B cell (primary cell): ENCODE measurements at regions not wholly inside any gene's neighbourhood (a gene's known extent, or its start where the extent isn't known, plus 50 kb on each side); places are given as distances from the start of the nearest gene placed in this dataset.

Experiments used
- ATAC-seq: fragments of 200-7000 bp; cut with Tn5 transposase; one replicate; pipeline ENCODE4 v1.10.0; 2021; ENCODE audit warnings: low read depth, mild to moderate bottlenecking, moderate number of reproducible peaks, moderate library complexity
- CTCF ChIA-PET: fragments of 350-600 bp; sonication (Branson Sonifier 250); formaldehyde crosslinking; loops from one replicate; lab custom pipeline; 2021; ENCODE audit warnings: antibody characterized with exemption, inconsistent platforms; lab: Charles Lee
- POLR2A ChIA-PET: fragments of 350-600 bp; sonication (Branson Sonifier 250); formaldehyde crosslinking; loops from one replicate; lab custom pipeline; 2021; ENCODE audit warnings: antibody characterized with exemption; lab: Charles Lee
- DNase-seq: peaks from one replicate; pipeline ENCODE4 v3.0.0; 2013
- H2AFZ ChIP-seq: 2 replicates; pipeline ENCODE4 v1.6.1; 2012; ENCODE audit warnings: mild to moderate bottlenecking, low read depth, low read length; ENCODE audit not compliant: insufficient read depth, poor library complexity, severe bottlenecking
- H3K27ac ChIP-seq, 2 donors: 1 replicate in 1 of 2; 2 replicates in 1 of 2; pipeline ENCODE4 v1.5.1; 2012 to 2013; ENCODE audit warnings: low read length in 2 of 2, mild to moderate bottlenecking in 2 of 2, moderate library complexity in 1 of 2
- H3K27me3 ChIP-seq, 4 experiments: fragments of 200-600 bp in 1 of 4; sonication (generic) in 1 of 4; replicated peaks in 1 of 4; 1 replicate in 2 of 4; 2 replicates in 2 of 4; pipeline versions ENCODE4 v1.6.1 to v1.7.0; 2013 to 2016; ENCODE audit warnings: low read length in 3 of 4, mild to moderate bottlenecking in 2 of 4, mixed read lengths in 1 of 4, moderate library complexity in 1 of 4; ENCODE audit not compliant: insufficient read depth in 4 of 4, control insufficient read depth in 3 of 4; ENCODE audit errors: control extremely low read depth in 1 of 4
- H3K36me3 ChIP-seq, 2 experiments: replicated peaks in 1 of 2; 1 replicate in 1 of 2; 2 replicates in 1 of 2; pipeline versions ENCODE4 v1.6.1 to v1.7.1; 2013; ENCODE audit warnings: low read length in 1 of 2; ENCODE audit not compliant: insufficient read depth in 2 of 2, control insufficient read depth in 1 of 2; ENCODE audit errors: control extremely low read depth in 1 of 2, extremely low read depth in 1 of 2
- H3K4me1 ChIP-seq, 2 donors: fragments of 200-600 bp in 1 of 2; sonication (generic) in 1 of 2; 1 replicate in 1 of 2; 2 replicates in 1 of 2; pipeline versions ENCODE4 v1.5.1 to v1.6.1; 2013 to 2017; ENCODE audit warnings: low read length in 2 of 2; ENCODE audit not compliant: control insufficient read depth in 2 of 2, insufficient read depth in 2 of 2
- H3K4me2 ChIP-seq: replicated peaks from 2 replicates; pipeline ENCODE3; 2012; ENCODE audit warnings: mild to moderate bottlenecking, low read depth, low read length; ENCODE audit not compliant: poor library complexity, severe bottlenecking
- H3K4me3 ChIP-seq, 5 experiments: fragments of 200-600 bp in 1 of 5; sonication (generic) in 1 of 5; 1 replicate in 3 of 5; 2 replicates in 2 of 5; pipeline versions ENCODE4 v1.5.1 to v1.7.0; 2011 to 2016; ENCODE audit warnings: low read length in 4 of 5, mild to moderate bottlenecking in 4 of 5, low read depth in 2 of 5, control low read depth in 1 of 5, moderate library complexity in 1 of 5; ENCODE audit not compliant: insufficient read depth in 1 of 5; ENCODE audit errors: control extremely low read depth in 1 of 5, extremely low read depth in 1 of 5
- H3K79me2 ChIP-seq: fragments of 200-600 bp; sonication (generic); one replicate; pipeline ENCODE4 v1.6.0; 2016; ENCODE audit warnings: low read length; ENCODE audit not compliant: control insufficient read depth, insufficient read depth
- H3K9ac ChIP-seq: fragments of 200-600 bp; sonication (generic); 2 replicates; pipeline ENCODE4 v1.6.1; 2017; ENCODE audit warnings: mild to moderate bottlenecking, low read length, moderate library complexity
- H3K9me3 ChIP-seq, 3 donors: one replicate each; pipeline versions ENCODE4 v1.6.1 to v1.7.1; 2013; ENCODE audit warnings: low read length in 2 of 3; ENCODE audit not compliant: control insufficient read depth in 2 of 3, insufficient read depth in 1 of 3; ENCODE audit errors: control extremely low read depth in 1 of 3
- H4K20me1 ChIP-seq: 2 replicates; pipeline ENCODE4 v1.6.0; 2012; ENCODE audit warnings: mild to moderate bottlenecking, low read length; ENCODE audit not compliant: insufficient read depth, control insufficient read depth, poor library complexity, severe bottlenecking
- H3K27ac Mint-ChIP-seq: one replicate; pipeline ENCODE4 v1.8.0; 2021; ENCODE audit warnings: mixed read lengths
- H3K27me3 Mint-ChIP-seq: one replicate; pipeline ENCODE4 v1.8.0; 2021; ENCODE audit warnings: mixed read lengths
- H3K4me1 Mint-ChIP-seq: one replicate; pipeline ENCODE4 v1.8.0; 2021; ENCODE audit warnings: mixed read lengths
- H3K4me3 Mint-ChIP-seq: one replicate; pipeline ENCODE4 v1.8.0; 2021; ENCODE audit warnings: mixed read lengths
- H3K9me3 Mint-ChIP-seq: one replicate; pipeline ENCODE4 v1.8.0; 2022; ENCODE audit warnings: mixed read lengths; ENCODE audit not compliant: insufficient read depth
- EZH2 ChIP-seq: IDR thresholded peaks from 2 replicates; pipeline ENCODE4 v1.6.1; 2012; ENCODE audit warnings: borderline replicate concordance, low read depth, mild to moderate bottlenecking, moderate library complexity, low read length; ENCODE audit not compliant: insufficient read depth, poor library complexity, severe bottlenecking
- WGBS: methylation state at CpG from one replicate; pipeline ENCODE4 v1.1.5; 2013; ENCODE audit warnings: missing lambda C conversion rate; ENCODE audit not compliant: insufficient coverage; 5-methylcytosine and 5-hydroxymethylcytosine counted together
- intact Hi-C: fragments of 100-400 bp; cut with micrococcal nuclease; formaldehyde crosslinking; loops from one replicate; pipeline ENCODE4 v1.10.0; 2022
- TF ChIP-seq, protein P1 (sequence below): fragments of 200-600 bp; IDR thresholded peaks from one replicate; pipeline ENCODE4 v1.8.0; 2022; ENCODE audit warnings: antibody characterized with exemption, mild to moderate bottlenecking

DNA sequence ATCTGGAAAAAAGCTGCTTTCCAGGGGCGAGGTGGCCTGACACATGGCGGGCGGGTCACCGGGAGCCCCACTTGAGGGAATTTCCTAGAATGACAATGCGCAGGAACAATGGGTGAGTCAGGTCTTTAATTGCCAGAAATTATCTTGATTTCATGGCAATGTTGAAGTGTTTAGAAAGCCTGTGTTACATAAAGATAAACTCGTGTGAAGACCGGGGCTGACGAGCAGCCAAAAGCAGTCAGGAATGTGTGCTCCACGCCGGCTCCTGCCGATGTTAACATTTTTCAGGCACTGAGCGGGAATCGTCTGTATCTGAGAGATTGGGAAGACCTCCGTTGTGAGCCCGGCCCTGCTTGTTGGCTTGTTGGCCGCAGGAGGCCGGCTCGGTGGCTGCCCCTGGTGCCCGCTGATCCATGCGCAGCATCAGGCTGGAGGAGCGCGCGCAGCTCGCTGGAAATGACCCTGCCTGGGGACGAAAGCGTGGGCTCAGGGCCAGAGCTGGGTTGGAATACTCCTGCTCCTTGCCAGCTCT lies 353.1 kb downstream of the FOXL1 start:
- H2AFZ ChIP-seq: no peak overlapping the region
- H3K9ac ChIP-seq: no peak overlapping the region
- Mint-ChIP-seq H3K9me3 (peaks cover 3% of the 10 kb centered on the region), H3K4me3 (no peak overlapping the region), H3K27me3 (peaks cover 41% of the 10 kb centered on the region), H3K4me1 (no peaks in the 10 kb centered on the region), H3K27ac (no peak overlapping the region)
- TF ChIP-seq, protein P1, sequence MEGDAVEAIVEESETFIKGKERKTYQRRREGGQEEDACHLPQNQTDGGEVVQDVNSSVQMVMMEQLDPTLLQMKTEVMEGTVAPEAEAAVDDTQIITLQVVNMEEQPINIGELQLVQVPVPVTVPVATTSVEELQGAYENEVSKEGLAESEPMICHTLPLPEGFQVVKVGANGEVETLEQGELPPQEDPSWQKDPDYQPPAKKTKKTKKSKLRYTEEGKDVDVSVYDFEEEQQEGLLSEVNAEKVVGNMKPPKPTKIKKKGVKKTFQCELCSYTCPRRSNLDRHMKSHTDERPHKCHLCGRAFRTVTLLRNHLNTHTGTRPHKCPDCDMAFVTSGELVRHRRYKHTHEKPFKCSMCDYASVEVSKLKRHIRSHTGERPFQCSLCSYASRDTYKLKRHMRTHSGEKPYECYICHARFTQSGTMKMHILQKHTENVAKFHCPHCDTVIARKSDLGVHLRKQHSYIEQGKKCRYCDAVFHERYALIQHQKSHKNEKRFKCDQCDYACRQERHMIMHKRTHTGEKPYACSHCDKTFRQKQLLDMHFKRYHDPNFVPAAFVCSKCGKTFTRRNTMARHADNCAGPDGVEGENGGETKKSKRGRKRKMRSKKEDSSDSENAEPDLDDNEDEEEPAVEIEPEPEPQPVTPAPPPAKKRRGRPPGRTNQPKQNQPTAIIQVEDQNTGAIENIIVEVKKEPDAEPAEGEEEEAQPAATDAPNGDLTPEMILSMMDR: no peak
- no peak for TF ChIP-seq EZH2
- no peaks in the 10 kb centered on the region for H4K20me1 ChIP-seq
- ATAC-seq (no peak), DNase-seq (no peak)
- no peaks in the 10 kb centered on the region for H3K36me3 ChIP-seq
- H3K4me3 ChIP-seq: no peak overlapping the region
- H3K27ac ChIP-seq: no peak overlapping the region
- H3K27me3 ChIP-seq: peaks cover 0 to 44% (median 20%) of the 10 kb centered on the region in 4 experiments
- peaks cover 0 to 7% (median 0%) of the 10 kb centered on the region in 3 donors for H3K9me3 ChIP-seq
- peaks cover 0 to 4% of the 10 kb centered on the region in 2 donors for H3K4me1 ChIP-seq
- ChIA-PET POLR2A (no interaction called here), CTCF (no interaction called here)
- WGBS: 78% methylated on average over 26 of the region's 26 CpGs
- intact Hi-C loops: no loop called here
- no peak overlapping the region for H3K4me2 ChIP-seq
- H3K79me2 ChIP-seq: no peaks in the 10 kb centered on the region

DNA sequence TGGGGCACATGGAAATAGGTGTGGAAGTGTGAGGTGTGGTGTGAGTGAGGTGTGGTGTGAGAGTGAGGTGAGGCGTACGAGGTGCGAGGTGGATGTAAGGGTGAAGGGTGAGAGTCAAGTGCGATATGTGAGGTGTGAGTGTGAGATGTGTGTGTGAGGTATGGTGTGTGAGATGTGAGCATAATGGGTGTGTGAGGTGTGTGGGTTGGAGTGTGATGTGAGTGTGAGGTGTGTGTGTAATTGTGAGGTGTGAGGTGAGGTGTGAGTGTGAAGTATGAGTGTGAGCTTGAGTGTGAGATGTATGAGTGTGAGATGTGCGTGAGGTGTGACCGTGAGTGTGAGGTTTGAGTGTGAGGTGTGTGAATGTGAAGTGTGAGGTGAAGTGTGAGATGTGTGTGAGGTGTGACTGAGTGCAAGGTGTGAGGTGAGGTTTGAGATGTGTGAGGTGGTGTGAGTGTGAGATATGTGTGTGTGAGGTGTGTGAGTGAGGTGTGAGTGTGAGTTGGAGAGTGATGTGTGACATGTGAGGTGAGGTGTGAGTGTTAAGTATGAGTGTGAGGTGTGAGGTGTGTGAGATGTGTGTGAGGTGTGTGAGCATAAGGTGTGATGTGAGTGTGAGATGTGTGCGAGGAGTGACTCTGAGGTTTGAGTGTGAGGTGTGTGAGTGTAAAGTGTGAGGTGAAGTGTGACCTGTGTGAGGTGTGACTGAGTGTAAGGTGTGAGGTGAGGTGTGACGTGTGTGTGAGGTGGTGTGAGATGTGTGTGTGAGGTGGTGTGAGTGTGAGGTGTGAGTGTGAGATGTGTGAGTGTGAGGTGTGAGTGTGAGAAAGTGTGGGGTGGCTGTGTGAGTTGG lies 354.0 kb downstream of the FOXL1 start:
- no peak overlapping the region for H3K4me3 Mint-ChIP-seq
- intact Hi-C loops: no loop called here
- Histone ChIP-seq H3K27me3 (peaks cover 0 to 38% (median 15%) of the 10 kb centered on the region in 4 experiments), H3K4me1 (peaks cover 0 to 4% of the 10 kb centered on the region in 2 donors), H3K36me3 (no peaks in the 10 kb centered on the region), H2AFZ (no peak overlapping the region), H3K79me2 (no peaks in the 10 kb centered on the region), H3K27ac (no peak overlapping the region), H3K4me3 (no peak overlapping the region), H3K9me3 (peaks cover 0 to 8% (median 0%) of the 10 kb centered on the region in 3 donors), H4K20me1 (no peaks in the 10 kb centered on the region), H3K4me2 (no peak overlapping the region), H3K9ac (no peak overlapping the region)
- ATAC-seq (no peak), DNase-seq (no peak)
- ChIA-PET POLR2A (no interaction called here), CTCF (no interaction called here)
- H3K27me3 Mint-ChIP-seq: peaks cover 47% of the 10 kb centered on the region
- no peaks in the 10 kb centered on the region for H3K4me1 Mint-ChIP-seq
- peaks cover 3% of the 10 kb centered on the region for H3K9me3 Mint-ChIP-seq
- H3K27ac Mint-ChIP-seq: no peak overlapping the region
- 90% methylated on average over 8 of the region's 8 CpGs for WGBS
- TF ChIP-seq, protein P1: no peak
- TF ChIP-seq EZH2: no peak
